ENCODE measurements at regions not wholly inside any gene's neighbourhood (a gene's known extent, or its start where the extent isn't known, plus 50 kb on each side); places are given as distances from the start of the nearest gene placed in this dataset.

GRCh38 chr2:176526995-176527901, 258.0 kb downstream of the MTX2 start:
- no peak overlapping the region for H3K4me3 ChIP-seq (ENCODE audit: low read depth, low read length)
- no peak overlapping the region for H3K27ac ChIP-seq
- H3K27me3 ChIP-seq (ENCODE audit: insufficient read depth, low read depth, severe bottlenecking): peaks cover 77% of the 10 kb centered on the region
- no peak for TF ChIP-seq CTCF (IDR thresholded peaks at IDR 0.05; ENCODE audit: low read depth, low read length)
- no peaks in the 10 kb centered on the region for H3K9me3 ChIP-seq (ENCODE audit: severe bottlenecking)
- no peaks in the 10 kb centered on the region for H3K36me3 ChIP-seq
- no peak for DNase-seq

- Histone ChIP-seq H3K27me3 (ENCODE audit: insufficient read depth, low read depth, severe bottlenecking) (peaks cover 91% of the 10 kb centered on the region), H3K27ac (no peak overlapping the region), H3K9me3 (ENCODE audit: severe bottlenecking) (no peaks in the 10 kb centered on the region), H3K4me3 (ENCODE audit: low read depth, low read length) (no peak overlapping the region), H3K36me3 (no peaks in the 10 kb centered on the region)
- DNase-seq: no peak
- TF ChIP-seq CTCF (IDR thresholded peaks at IDR 0.05; ENCODE audit: low read depth, low read length): no peak
These were observed 262.4 kb downstream of the MTX2 start for GRCh38 chr2:176531608-176532007.

GRCh38 chr2:176533505-176534193, 264.4 kb downstream of the MTX2 start:
- Histone ChIP-seq H3K27me3 (ENCODE audit: insufficient read depth, low read depth, severe bottlenecking) (peaks cover 73% of the 10 kb centered on the region), H3K4me3 (ENCODE audit: low read depth, low read length) (no peak overlapping the region), H3K36me3 (no peaks in the 10 kb centered on the region), H3K9me3 (ENCODE audit: severe bottlenecking) (no peaks in the 10 kb centered on the region), H3K27ac (no peak overlapping the region)
- TF ChIP-seq CTCF (IDR thresholded peaks at IDR 0.05; ENCODE audit: low read depth, low read length): no peak
- no peak for DNase-seq

GRCh38 chr2:176534798-176535466, 265.7 kb downstream of the MTX2 start:
- no peaks in the 10 kb centered on the region for H3K9me3 ChIP-seq (ENCODE audit: severe bottlenecking)
- TF ChIP-seq CTCF (IDR thresholded peaks at IDR 0.05; ENCODE audit: low read depth, low read length): no peak
- DNase-seq: no peak

GRCh38 chr2:176535467-176536113, 266.3 kb downstream of the MTX2 start:
- no peaks in the 10 kb centered on the region for H3K9me3 ChIP-seq (ENCODE audit: severe bottlenecking)
- no peak for DNase-seq
- peaks cover 55% of the 10 kb centered on the region for H3K27me3 ChIP-seq (ENCODE audit: insufficient read depth, low read depth, severe bottlenecking)
- no peak overlapping the region for H3K4me3 ChIP-seq (ENCODE audit: low read depth, low read length)
- TF ChIP-seq CTCF (IDR thresholded peaks at IDR 0.05; ENCODE audit: low read depth, low read length): no peak
- H3K27ac ChIP-seq: no peak overlapping the region
- no peaks in the 10 kb centered on the region for H3K36me3 ChIP-seq

More at GRCh38 chr2:176534798-176535466, 265.7 kb downstream of the MTX2 start:
- H3K4me3 ChIP-seq (ENCODE audit: low read depth, low read length): no peak overlapping the region
- H3K36me3 ChIP-seq: no peaks in the 10 kb centered on the region
- peaks cover 62% of the 10 kb centered on the region for H3K27me3 ChIP-seq (ENCODE audit: insufficient read depth, low read depth, severe bottlenecking)
- no peak overlapping the region for H3K27ac ChIP-seq

Data from WERI-Rb-1 (cell line).